HG03060 (cell line): ENCODE measurements at regions not wholly inside any gene's neighbourhood (a gene's known extent, or its start where the extent isn't known, plus 50 kb on each side); places are given as distances from the start of the nearest gene placed in this dataset.

Experiments used
- ATAC-seq: cut with Tn5 transposase; IDR thresholded peaks from one replicate; pipeline ENCODE4 v1.9.1; 2021; ENCODE audit warnings: low read depth, moderate number of reproducible peaks; ENCODE audit not compliant: unreplicated experiment

- ATAC-seq, result no peak
Measured at GRCh38 chr2:217538719-217539118, 464.1 kb downstream of the TNS1 start.

GRCh38 chr2:217535957-217536708 lies 466.7 kb downstream of the TNS1 start:
- no peak for ATAC-seq

- no peak for ATAC-seq
Measured at GRCh38 chr2:217530392-217531090, 472.3 kb downstream of the TNS1 start.

GRCh38 chr2:217529271-217529670 lies 473.5 kb downstream of the TNS1 start:
- no peak for ATAC-seq

- ATAC-seq, result no peak
Measured at GRCh38 chr2:217527590-217528202, 475.1 kb downstream of the TNS1 start.

- ATAC-seq, result no peak
Measured at GRCh38 chr2:217525076-217525475, 477.7 kb downstream of the TNS1 start.

GRCh38 chr2:217523286-217523685 lies 479.5 kb downstream of the TNS1 start:
- ATAC-seq, result no peak

GRCh38 chr2:217521820-217522219 lies 481.0 kb downstream of the TNS1 start:
- ATAC-seq, result no peak

- ATAC-seq, result no peak
Measured at GRCh38 chr2:217520356-217521010, 482.3 kb downstream of the TNS1 start.

- ATAC-seq, result no peak
Measured at GRCh38 chr2:217517402-217517801, 485.4 kb downstream of the TNS1 start.

GRCh38 chr2:217515615-217516309 lies 487.0 kb downstream of the TNS1 start:
- no peak for ATAC-seq

GRCh38 chr2:217513258-217513657 lies 489.5 kb downstream of the TNS1 start:
- no peak for ATAC-seq

GRCh38 chr2:217512728-217513127 lies 490.1 kb downstream of the TNS1 start:
- no peak for ATAC-seq

GRCh38 chr2:217512259-217512658 lies 490.5 kb downstream of the TNS1 start:
- no peak for ATAC-seq

GRCh38 chr2:217511850-217512249 lies 490.9 kb downstream of the TNS1 start:
- ATAC-seq, result no peak

GRCh38 chr2:217510771-217511291 lies 492.0 kb downstream of the TNS1 start:
- no peak for ATAC-seq

- no peak for ATAC-seq
Measured at GRCh38 chr2:217505303-217505702, 497.5 kb downstream of the TNS1 start.

GRCh38 chr2:217501887-217502286 lies 500.9 kb downstream of the TNS1 start:
- no peak for ATAC-seq

GRCh38 chr2:217497843-217498377 lies 504.9 kb downstream of the TNS1 start:
- ATAC-seq, result no peak

- ATAC-seq, result no peak
Measured at GRCh38 chr2:217494557-217494956, 508.2 kb downstream of the TNS1 start.
